GM18502 (cell line): ENCODE measurements at regions not wholly inside any gene's neighbourhood (a gene's known extent, or its start where the extent isn't known, plus 50 kb on each side); places are given as distances from the start of the nearest gene placed in this dataset.

Experiments
- ATAC-seq: cut with Tn5 transposase; IDR thresholded peaks from one replicate; pipeline ENCODE4 v1.9.1; 2021; ENCODE audit warnings: mild to moderate bottlenecking; ENCODE audit not compliant: unreplicated experiment, poor library complexity

DNA sequence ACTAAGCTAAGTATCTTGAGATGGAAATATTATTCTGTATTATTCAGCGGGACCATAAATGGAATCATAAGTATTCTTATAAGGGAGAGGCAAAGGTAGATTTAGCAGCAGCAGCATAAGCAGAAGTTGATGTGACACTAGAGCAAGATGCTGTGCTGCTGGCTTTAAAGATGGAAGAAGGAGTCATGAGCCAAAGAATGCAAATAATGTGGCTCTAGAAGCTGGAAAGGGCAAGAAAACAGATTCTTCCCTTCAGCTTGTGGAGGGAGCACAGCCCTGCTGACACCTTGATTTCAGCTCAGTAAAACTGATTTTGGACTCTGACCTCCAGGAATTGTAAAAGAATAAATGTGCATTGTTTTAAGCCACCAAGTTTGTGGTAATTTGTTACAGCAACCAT, 144.2 kb upstream of the ANKRD28 start:
- no peak for ATAC-seq

- ATAC-seq = no peak
Observed at GRCh38 chr3:15942462-15942861, 144.7 kb upstream of the ANKRD28 start.

DNA sequence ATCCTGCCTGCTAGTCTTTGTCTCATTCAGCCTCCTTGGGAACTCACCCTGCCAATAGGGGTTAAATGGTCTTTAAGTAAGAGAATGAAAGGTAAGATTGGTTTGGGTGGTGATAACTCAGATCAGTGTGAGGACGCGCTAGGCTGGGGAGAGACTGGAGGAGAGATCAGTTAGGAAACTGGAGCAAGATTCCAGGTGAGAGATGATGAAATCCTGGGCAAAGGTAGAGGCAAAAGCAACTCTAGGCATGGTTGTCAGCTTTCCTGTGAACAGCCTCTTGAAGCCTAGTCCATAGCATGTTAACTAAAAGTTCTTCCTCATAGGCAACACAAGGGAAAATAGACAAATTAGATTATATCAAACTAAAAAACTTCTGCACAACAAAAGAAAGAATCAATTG, 145.2 kb upstream of the ANKRD28 start:
- ATAC-seq = no peak

GRCh38 chr3:15948388-15948787, 150.6 kb upstream of the ANKRD28 start:
- no peak for ATAC-seq

- no peak for ATAC-seq
Observed at GRCh38 chr3:15952543-15953175, 154.9 kb upstream of the ANKRD28 start.

- ATAC-seq = no peak
Observed at GRCh38 chr3:15953841-15954240, 156.1 kb upstream of the ANKRD28 start.

GRCh38 chr3:15955968-15956367, 158.2 kb upstream of the ANKRD28 start:
- ATAC-seq = no peak

- no peak for ATAC-seq
Observed at GRCh38 chr3:15958692-15959433, 161.1 kb upstream of the ANKRD28 start.

DNA sequence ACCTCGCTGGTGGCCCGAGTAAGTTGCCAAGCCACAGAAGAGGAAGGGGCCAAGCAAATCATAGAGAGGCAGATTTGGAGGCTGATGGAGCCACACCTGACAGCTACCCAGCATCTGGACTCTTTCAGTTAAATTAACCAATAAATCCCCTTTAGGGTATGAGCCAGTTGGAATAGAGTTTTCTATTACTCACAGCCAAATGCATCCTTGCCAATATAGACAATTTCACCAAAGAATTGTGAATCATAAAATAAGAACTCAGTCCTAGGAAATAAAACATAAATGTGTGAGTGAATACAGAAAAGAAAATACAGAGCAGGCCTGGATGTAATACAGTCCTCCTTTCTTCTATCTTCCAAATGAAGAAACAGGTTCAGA, 161.6 kb upstream of the ANKRD28 start:
- no peak for ATAC-seq

GRCh38 chr3:15964605-15965442, 167.0 kb upstream of the ANKRD28 start:
- ATAC-seq = no peak

GRCh38 chr3:15967577-15967976, 169.8 kb upstream of the ANKRD28 start:
- ATAC-seq = no peak

DNA sequence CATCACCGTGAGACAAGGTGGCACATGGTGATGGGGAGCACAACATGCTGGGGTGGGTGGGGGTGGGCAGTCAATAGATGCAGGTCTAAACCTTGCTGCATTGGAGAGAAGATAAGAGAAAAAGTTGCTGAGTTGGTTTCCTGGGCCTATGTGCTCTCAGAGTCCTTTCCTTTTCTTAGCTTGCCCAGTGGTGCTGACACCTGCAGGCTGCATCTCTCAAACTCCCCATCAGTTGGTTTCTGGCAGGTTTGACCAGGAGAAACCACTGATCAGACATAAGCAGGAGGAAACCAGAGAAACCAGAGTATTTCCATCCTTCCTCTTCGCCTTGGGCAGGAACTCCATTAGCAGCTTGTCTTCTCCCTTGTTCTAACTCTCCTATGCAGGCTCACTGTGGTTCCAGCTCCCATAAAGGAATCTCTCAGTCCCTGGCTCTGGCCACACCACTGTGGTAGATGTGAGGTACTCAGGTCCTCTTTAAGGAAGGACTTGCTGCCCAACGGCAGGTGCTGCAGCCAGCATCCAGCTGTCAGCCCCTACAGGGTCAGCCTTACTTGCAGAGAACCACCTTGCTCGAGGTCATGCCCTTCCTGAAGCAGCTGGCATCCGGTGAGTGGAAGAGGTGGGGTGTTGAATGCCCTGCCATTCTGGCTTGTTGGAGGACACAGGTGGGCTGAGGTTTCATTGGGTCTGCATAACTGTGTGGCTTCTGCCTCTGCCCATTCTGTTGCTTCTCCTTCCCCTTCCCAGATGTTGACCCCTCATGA, 172.3 kb upstream of the ANKRD28 start:
- ATAC-seq = no peak

DNA sequence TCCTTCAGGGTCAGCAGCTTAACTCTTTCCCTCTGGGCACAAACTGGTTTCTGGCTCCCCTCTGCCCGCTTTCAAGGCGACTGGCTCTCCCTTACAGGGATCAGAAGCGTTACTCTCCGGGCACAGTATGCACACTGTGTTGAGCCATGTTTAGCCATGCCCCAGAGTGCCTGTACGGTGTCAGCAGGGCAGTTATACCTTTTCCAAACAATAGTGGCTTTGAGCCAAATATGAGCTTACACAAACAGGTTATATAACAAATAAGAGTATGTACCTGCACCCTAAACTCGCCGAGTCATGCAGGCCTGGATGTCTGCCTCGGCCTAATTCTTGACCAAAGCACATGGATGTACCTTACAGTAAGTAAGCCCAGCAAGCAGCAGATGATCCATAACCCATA, 175.6 kb upstream of the ANKRD28 start:
- no peak for ATAC-seq

DNA sequence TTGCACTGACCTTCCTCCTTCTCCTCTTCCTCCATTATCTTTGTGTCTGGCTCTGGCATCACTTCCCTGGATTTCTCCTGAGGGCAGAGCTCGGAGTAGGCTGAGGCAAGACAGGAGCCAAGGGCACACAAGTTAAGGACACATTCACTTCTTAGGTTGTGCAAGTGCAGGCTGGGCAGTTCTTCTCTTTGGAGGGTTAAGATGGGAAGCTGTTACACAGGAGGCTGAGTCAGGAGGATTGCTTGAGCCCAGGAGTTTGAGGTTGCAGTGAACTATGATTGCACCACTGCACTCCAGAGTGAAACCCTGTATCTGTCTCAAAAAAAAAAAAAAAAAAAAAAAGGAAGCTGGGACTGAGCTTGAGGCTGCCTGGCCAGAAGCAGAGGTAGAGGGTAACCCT, 176.2 kb upstream of the ANKRD28 start:
- ATAC-seq = no peak

GRCh38 chr3:15974647-15975046, 176.9 kb upstream of the ANKRD28 start:
- ATAC-seq = no peak

DNA sequence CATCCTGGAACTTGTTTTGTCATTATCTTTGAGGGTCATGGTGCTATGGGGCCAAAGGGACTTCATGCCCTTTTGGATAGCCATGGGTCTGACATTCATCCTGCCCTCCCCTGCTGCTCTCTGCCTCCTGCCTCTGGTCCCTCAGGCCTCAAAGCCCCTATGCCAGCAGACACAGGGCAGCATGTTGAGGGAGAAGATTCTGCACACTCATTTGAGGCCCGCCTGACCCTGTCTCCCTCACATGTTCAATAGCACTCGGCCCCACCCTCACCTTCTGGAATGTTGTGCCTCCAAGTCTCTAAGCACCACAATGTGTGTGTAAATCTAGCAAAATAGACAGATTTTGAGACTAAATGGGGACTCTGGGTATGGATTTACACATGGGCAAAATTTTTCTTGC, 178.7 kb upstream of the ANKRD28 start:
- no peak for ATAC-seq

- no peak for ATAC-seq
Observed at GRCh38 chr3:15977090-15977489, 179.3 kb upstream of the ANKRD28 start.

DNA sequence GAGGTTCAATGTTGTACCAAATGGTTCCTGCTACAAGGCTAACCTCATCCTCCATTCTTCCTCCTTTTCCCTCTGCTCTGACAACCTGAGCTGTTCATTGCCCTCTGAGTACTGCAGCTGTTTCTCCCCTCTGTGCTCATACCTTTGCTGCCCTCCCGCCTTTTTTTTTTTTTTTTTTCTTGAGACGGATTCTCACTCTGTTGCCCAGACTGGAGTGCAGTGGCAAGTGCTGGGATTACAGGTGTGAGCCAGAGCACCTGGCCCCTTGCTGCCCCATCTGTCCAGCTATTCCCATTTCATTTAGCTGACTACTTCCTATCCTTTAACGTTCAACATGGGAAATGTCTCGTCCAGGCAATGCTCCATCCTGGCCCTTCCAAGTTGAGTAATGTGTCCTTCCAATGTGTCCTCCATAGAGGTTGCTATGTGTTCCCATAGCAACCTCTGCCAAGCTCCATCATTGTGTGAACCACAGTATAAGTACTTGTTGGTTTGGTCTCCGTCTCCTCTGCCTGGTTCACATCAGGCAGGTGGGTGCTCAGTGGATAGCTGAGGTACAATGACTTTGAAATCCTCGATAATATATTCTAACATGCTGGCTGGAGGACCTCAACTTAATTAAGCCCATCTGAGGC, 179.9 kb upstream of the ANKRD28 start:
- no peak for ATAC-seq

DNA sequence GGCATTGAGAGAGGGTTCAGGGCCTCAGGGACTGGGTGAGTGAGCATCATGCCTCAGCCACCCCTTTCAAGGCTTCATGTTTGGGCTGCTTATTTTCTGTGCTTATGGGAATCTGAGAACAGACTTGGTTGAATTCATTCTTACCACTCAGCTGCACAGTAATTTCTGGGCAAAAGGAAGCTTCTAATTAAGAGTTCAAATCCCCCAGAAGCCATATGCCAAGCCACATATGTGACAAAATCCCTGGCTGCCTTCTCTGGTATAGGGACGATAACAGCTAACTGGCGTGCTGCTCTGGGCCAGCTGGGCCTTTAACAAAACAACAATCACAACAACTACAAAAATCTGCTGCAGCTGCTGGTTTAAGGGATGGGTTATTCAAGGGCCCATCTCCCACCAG, 181.0 kb upstream of the ANKRD28 start:
- no peak for ATAC-seq

GRCh38 chr3:15979495-15979894, 181.7 kb upstream of the ANKRD28 start:
- no peak for ATAC-seq
